NCI-H446 treated with DMSO at 0.1 percent for 48 hours (cell line): ENCODE measurements at regions not wholly inside any gene's neighbourhood (a gene's known extent, or its start where the extent isn't known, plus 50 kb on each side); places are given as distances from the start of the nearest gene placed in this dataset.
"Not testable (repeated sequence)": the region's sequence is repeated elsewhere in the genome, so short reads cannot be mapped to it uniquely, and the experiment has no call there.

Source experiments
- DNase-seq: peaks from one replicate; lab custom pipeline; 2025; lab: John Stamatoyannopoulos, UW

DNA sequence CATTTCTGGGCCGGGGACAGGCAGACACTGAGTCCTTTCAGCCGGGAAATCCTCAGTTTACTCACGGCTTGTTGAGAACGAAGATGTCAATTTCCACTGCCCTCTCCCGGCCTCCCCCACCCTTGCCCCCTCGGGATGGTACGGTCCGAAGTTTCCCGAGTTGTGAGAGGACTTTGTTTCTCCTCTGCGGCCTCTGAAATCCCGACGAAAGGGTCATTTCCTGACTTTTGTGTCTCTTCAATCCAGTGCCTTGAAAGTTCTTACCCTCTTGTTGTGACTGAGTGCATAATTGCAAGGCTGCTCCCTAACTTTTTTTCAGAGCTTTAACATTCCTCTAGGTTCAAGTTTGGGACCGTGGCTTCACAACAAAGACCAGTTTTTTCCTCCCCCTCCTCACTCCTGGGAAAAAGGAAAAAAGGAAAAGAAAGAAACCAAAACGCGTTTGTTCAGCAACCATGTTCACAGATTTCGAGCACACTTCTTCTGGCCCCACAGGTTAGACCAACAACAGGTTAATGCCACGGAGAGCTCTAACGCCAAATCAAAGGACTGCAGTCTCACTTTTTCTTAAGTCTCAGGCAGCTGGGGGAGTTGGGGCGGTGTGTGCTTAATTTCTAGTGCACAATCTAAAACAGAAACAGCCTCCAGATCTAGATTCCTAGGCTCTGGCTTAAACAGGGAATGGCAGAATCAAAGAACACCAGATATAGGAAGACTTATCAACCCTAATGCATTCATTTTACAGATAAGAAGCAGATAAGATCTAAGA is 138.9 kb downstream of the TMCO5A start:
- DNase-seq: no peak

GRCh38 chr15:38074029-38074428 is 139.6 kb downstream of the TMCO5A start:
- DNase-seq: no peak

DNA sequence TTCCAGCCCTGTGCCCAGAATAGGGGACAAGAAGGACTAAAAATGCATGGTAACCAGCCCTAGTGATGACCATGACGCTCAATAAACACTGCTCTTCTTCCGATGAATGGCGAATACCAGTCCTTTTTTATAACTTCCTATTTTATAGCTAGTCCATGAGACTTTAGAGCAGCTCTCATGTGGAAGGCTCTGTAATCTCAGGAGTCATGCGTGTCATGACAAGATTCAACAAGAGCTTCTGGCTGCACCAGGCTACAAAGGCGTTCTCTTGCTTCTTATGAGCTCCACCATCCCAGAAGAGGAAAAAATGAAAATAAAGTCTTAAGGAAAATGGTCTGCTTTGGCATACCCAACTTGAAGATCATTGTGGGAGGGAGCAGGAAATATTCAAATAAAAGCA is 141.0 kb downstream of the TMCO5A start:
- no peak for DNase-seq

- DNase-seq: no peak
These were observed 142.3 kb downstream of the TMCO5A start for GRCh38 chr15:38076786-38077185.

DNA sequence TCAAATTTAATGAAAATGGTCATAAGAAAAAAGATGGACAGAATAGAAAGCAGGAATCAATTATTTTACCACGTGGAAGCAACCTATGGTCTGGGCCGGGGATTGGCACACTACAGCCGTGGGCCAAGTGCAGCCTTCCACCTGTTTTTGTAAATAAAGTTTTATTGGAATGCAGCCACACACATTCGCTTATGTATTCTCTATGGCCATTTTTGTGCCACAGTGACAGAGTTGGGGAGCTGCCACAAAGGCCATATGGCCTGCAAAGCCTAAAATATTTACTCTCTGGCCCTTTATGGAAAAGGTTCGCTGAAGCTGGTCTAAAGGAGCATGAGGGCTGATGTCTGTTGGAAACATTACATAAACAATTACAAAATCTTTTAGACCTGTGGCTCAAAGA is 144.8 kb downstream of the TMCO5A start:
- no peak for DNase-seq

DNA sequence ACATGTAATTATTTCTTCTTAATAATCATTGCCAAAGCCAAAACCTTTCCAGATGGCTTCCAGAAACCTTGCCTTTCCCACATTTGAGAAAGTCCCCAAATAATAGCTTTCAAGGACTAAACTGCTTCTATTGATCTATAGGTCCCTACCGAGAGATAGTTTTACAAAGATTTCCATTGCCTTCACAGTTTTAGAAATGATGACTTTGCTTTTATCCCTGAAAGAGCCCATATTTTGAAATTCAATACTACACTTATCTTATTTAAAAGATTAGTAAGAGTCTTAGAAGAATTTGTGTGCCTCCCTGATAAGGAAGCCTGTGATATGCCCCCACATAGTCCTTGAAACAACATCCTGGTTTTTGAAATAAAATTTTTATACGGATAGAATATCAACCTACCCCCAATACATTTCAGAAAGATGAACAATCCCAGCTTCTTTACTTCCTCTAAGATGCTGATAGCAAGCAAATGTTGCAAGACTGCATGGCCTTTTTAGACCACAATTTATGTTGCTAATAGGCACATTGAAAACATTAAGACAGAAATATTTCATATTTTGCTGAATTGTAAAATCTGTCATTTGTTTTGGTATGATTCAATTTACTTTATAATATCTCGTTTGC is 146.3 kb downstream of the TMCO5A start:
- DNase-seq: no peak

DNA sequence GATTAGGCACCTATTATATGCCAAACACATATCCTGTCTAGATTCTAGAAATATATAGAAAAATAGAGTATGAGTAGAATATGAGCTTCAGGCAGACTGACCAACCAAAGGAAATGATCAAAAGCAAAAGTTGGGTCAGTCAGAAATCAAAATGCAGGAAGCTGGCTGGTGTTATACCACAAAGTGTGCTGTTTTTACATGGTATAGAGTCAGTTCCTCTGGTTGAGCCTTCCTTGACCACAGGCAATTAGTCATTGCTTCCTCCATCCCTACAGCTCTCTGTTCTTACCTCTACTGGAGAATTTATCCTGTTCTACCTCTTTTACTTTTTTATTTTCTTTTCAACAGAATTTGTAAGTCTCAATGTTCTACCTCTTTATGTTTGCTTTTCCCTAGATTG is 149.8 kb downstream of the TMCO5A start:
- no peak for DNase-seq

GRCh38 chr15:38085114-38085513 is 150.7 kb downstream of the TMCO5A start:
- no peak for DNase-seq

- DNase-seq: no peak
These were observed 151.6 kb downstream of the TMCO5A start for GRCh38 chr15:38085931-38086568.

DNA sequence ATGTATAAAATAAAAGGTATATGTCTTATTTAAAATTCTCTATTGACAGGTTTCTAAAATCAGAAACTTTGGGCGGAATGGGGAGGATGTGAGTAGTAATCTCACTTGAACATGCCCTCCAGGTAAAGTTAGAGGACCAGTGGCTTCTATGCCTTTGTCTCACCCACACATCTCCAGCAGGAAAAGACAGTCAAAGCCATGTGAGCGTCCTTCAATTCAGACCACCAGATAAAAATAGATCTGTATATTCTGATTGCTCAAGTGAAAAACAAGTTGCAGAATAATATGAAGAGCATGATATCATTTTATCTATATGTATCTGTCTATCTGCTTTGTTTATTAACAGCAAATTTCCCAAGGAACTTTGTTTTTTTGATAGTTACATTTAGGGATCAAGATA is 152.2 kb downstream of the TMCO5A start:
- no peak for DNase-seq

GRCh38 chr15:38088971-38089370 is 154.5 kb downstream of the TMCO5A start:
- no peak for DNase-seq

GRCh38 chr15:38090223-38090622 is 155.8 kb downstream of the TMCO5A start:
- no peak for DNase-seq

GRCh38 chr15:38090678-38091077 is 156.2 kb downstream of the TMCO5A start:
- DNase-seq: no peak

DNA sequence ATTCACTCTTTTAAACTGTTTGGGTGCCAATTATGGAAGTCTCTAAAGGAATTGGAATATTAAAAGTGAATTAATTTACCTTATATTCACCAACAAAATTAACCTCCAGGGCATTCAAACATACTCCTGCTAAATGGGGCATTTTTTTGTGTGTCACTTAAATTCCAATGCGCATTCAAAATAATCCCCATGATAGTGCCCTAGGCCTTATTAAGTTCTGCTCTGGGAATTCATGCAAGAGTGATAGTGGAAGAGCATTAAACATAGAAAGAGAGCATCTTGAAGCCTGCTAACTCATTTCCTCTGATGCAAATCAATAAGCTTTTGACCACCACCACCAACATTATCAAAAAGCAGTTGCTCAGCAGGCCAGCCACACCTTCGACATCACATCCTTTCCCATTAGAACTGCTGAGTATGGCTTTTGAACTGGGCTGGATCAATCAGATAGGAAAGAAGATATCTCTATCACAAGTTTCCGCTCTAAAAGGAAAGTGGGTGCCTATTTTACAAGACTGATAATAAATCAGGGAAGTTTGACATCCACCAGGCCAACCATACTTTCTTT is 156.7 kb downstream of the TMCO5A start:
- DNase-seq: no peak

DNA sequence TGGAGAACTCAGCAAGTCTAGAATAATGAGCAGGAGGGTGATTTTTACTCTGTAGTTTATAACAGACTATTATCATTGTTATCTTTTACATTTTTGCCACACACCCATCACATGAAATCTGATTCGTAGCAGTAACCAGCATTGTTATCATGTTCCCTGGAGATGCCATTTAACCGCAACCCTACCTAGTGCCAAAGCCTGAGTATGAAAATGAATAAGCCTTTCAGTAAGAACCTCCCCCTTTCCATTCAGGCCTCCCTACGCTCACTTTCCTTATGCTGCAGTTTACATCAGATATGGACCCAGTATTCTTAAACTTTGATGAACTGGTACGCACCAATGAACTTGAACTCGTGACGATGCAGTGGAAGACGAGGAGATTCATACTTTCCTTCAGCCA is 158.7 kb upstream of the SPRED1 start:
- DNase-seq: no peak

DNA sequence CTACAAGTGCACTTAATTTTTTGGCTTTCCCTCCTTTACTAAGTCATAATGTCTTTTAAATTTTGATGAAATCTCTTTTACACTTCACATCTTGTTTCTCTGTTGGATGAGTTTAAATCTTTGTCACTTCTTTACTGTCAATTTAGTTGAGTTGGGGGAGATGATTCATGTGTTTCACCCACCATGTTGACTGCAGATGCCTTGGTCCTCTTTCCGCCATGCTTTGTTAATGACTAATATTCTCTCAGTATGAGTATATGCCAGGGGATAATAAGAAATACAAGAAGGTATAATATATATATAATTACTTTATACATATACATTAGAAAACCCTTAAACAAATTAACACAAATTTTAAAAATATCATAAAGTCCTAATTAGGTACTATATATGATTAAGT is 149.7 kb upstream of the SPRED1 start:
- DNase-seq: no peak

GRCh38 chr15:38103564-38103963 is 149.1 kb upstream of the SPRED1 start:
- no peak for DNase-seq

DNA sequence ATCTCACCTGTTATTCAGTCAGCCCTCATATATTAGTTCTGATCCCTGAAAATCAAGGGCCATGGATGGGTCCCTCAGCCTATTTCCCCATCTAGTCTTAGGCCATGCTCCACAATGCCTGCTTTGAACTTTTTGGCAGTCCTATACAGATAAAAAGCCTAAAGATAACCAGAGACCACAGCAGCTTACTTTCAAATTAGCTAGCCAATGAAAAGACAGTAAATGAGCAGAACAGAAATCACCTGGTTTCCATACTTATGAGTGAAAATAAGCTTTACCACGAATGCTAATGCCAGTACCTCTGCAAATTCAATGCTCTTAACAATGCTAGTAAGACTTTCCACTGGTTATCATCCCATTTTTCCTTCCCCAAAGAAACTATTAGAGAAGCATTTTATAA is 141.6 kb upstream of the SPRED1 start:
- no peak for DNase-seq

DNA sequence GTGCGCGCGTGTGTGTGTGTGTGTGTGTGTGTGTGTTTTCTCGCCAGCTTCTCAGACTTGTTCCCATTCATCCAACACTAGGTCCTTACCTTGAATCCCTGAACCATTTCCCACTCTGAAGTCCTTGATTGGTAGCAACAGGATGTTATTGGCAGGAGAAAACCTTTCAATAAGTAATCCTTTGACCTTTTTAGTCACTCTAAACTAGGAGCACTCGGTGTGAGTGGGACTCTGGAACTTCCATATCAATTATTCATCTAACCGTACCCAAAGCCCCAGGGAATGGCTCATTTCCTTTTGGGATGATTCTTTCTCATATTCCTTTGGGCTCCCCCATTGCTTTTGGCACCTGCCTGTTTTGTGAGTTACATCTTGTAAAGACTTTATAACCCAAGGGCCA is 140.2 kb upstream of the SPRED1 start:
- DNase-seq: no peak

GRCh38 chr15:38115121-38115520 is 137.5 kb upstream of the SPRED1 start:
- no peak for DNase-seq

DNA sequence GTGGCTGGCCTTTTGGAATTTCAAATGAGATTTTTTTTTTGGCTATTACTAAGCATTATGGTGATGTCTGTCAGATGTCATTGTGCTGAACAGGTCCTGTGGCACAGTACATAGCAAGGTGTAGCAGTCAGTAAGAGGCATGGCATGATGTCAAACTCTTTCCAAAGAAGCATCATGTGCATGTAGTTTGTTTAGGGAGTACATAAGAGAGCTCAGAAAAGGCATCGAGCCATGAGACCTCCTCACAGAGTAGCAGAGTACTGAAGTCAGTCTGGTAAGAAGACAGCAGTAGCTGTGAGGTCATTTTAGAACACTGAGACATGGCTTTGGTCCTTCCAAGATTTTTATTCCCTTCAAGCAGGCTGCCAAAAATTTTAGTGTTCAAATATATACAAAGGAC is 134.9 kb upstream of the SPRED1 start:
- DNase-seq: no peak

DNA sequence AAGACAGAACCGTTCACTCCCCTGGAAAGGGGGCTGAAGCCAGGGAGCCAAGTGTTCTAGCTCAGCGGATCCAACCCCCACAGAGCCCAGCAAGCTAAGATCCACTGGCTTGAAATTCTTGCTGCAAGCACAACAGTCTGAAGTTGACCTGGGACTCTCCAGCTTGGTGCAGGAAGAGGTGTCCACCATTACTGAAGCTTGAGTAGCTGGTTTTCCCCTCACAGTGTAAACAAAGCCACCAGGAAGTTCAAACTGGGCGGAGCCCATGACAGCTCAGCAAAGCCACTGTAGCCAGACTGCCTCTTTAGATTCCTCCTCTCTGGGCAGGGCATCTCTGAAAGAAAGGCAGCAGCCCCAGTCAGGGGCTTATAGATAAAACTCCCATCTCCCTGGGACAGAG is 132.8 kb upstream of the SPRED1 start:
- DNase-seq: not testable (repeated sequence)

DNA sequence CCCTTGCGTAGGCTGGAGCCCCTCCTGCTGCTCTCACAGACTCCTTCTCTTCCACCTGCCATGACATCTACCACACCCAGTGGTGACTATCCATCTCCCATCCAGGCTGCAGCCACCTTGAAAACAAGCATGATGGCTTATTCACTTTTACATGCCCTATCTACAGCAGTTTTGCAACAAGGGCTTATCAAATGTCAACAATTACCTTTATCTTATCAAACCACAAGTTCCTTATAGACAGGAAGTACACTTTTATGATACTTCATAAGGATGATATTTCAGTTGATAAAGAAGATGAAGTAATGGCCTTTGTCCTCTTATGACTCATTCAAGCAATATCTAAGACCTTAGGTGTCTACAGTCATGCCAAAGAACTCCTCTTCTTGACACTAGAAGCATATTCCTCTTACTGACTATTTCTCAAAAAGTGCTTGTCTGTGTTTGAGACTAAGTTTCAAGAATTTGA is 125.3 kb upstream of the SPRED1 start:
- no peak for DNase-seq
